ENCODE measurements at regions not wholly inside any gene's neighbourhood (a gene's known extent, or its start where the extent isn't known, plus 50 kb on each side); places are given as distances from the start of the nearest gene placed in this dataset.

- no peaks in the 10 kb centered on the region for H3K36me3 Mint-ChIP-seq
- H3K9me3 Mint-ChIP-seq, result peaks cover 17% of the 10 kb centered on the region
- peaks cover 10% of the 10 kb centered on the region for H3K4me1 Mint-ChIP-seq (ENCODE audit: unreplicated experiment)
- DNase-seq (ENCODE audit: extremely low spot score, unreplicated experiment), result no peak
- no peak overlapping the region for H3K27ac Mint-ChIP-seq
- no peaks in the 10 kb centered on the region for H3K27me3 Mint-ChIP-seq
- H3K4me3 Mint-ChIP-seq, result no peak overlapping the region
- TF ChIP-seq CTCF (conservative IDR thresholded peaks at IDR 0.05), result no peak
Measured at GRCh38 chr9:87233899-87234455, 263.7 kb upstream of the DAPK1 start.

DNA sequence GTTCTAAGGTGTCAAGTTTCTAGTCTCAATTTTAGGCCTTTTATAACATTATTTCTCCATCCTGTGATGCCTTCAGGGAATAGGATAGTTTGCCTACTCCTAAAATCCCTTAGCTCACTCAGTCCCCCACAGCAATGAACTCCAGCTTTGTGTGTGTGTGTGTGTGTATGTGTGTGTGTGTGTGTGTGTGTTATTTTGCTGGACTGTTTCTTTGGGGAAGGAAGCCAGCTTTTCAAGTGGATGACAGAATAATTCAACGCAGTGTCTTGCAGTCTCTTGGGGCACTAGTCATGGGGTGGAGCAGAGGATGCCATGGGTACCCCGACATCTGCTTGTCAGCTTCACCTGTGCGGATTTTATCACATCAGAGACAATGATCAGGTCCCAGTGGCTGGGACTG lies 262.8 kb upstream of the DAPK1 start:
- no peak for TF ChIP-seq CTCF (conservative IDR thresholded peaks at IDR 0.05)

GRCh38 chr9:87236546-87236945 lies 261.1 kb upstream of the DAPK1 start:
- H3K36me3 Mint-ChIP-seq, result no peaks in the 10 kb centered on the region
- peaks cover 15% of the 10 kb centered on the region for H3K9me3 Mint-ChIP-seq
- no peak overlapping the region for H3K27ac Mint-ChIP-seq
- no peak overlapping the region for H3K4me3 Mint-ChIP-seq
- no peaks in the 10 kb centered on the region for H3K27me3 Mint-ChIP-seq
- peaks cover 10% of the 10 kb centered on the region for H3K4me1 Mint-ChIP-seq (ENCODE audit: unreplicated experiment)
- TF ChIP-seq CTCF (conservative IDR thresholded peaks at IDR 0.05), result no peak
- DNase-seq (ENCODE audit: extremely low spot score, unreplicated experiment), result no peak

More for the DNA sequence above, 262.8 kb upstream of the DAPK1 start:
- DNase-seq (ENCODE audit: extremely low spot score, unreplicated experiment), result no peak
- Mint-ChIP-seq H3K9me3 (peaks cover 17% of the 10 kb centered on the region), H3K4me1 (ENCODE audit: unreplicated experiment) (peaks cover 10% of the 10 kb centered on the region), H3K4me3 (no peak overlapping the region), H3K36me3 (no peaks in the 10 kb centered on the region), H3K27me3 (no peaks in the 10 kb centered on the region), H3K27ac (no peak overlapping the region)

- Mint-ChIP-seq H3K4me1 (ENCODE audit: unreplicated experiment) (peaks cover 10% of the 10 kb centered on the region), H3K27me3 (no peaks in the 10 kb centered on the region), H3K9me3 (peaks cover 7% of the 10 kb centered on the region), H3K4me3 (no peak overlapping the region), H3K27ac (no peak overlapping the region), H3K36me3 (no peaks in the 10 kb centered on the region)
- TF ChIP-seq CTCF (conservative IDR thresholded peaks at IDR 0.05), result no peak
- no peak for DNase-seq (ENCODE audit: extremely low spot score, unreplicated experiment)
Measured at GRCh38 chr9:87237336-87237735, 260.3 kb upstream of the DAPK1 start.

DNA sequence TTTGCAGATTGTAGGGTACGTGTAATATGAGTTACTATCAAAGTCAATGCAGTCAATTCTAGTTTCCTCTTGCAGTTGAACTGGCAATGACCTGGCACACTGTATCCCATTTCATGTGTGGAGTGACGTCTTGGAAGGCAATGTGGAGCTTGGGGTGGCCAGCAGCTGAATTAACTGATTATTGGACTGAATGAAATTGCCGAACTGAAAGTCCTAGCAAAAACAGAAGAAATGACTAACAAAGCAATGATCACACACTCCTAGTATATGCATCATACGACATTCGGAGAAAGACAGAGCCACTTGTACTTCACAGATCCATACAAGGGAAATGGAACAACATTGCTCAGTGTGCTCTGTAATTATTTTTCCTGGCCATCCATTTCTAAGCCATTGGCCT lies 259.1 kb upstream of the DAPK1 start:
- DNase-seq (ENCODE audit: extremely low spot score, unreplicated experiment), result no peak
- no peak for TF ChIP-seq CTCF (conservative IDR thresholded peaks at IDR 0.05)
- H3K27ac Mint-ChIP-seq, result no peak overlapping the region
- peaks cover 10% of the 10 kb centered on the region for H3K4me1 Mint-ChIP-seq (ENCODE audit: unreplicated experiment)
- no peaks in the 10 kb centered on the region for H3K36me3 Mint-ChIP-seq
- peaks cover under 1% of the 10 kb centered on the region for H3K9me3 Mint-ChIP-seq
- no peaks in the 10 kb centered on the region for H3K27me3 Mint-ChIP-seq
- H3K4me3 Mint-ChIP-seq, result no peak overlapping the region

- no peak for TF ChIP-seq CTCF (conservative IDR thresholded peaks at IDR 0.05)
- DNase-seq (ENCODE audit: extremely low spot score, unreplicated experiment), result no peak
- H3K4me3 Mint-ChIP-seq, result no peak overlapping the region
- no peaks in the 10 kb centered on the region for H3K27me3 Mint-ChIP-seq
- peaks cover 10% of the 10 kb centered on the region for H3K4me1 Mint-ChIP-seq (ENCODE audit: unreplicated experiment)
- no peaks in the 10 kb centered on the region for H3K9me3 Mint-ChIP-seq
- no peak overlapping the region for H3K27ac Mint-ChIP-seq
- no peaks in the 10 kb centered on the region for H3K36me3 Mint-ChIP-seq
Measured at GRCh38 chr9:87239312-87239711, 258.4 kb upstream of the DAPK1 start.
